H1 (cell line): ENCODE measurements at regions not wholly inside any gene's neighbourhood (a gene's known extent, or its start where the extent isn't known, plus 50 kb on each side); places are given as distances from the start of the nearest gene placed in this dataset.

Experiments used
- CTCF ChIA-PET: fragments of 300-600 bp; sonication (Branson Sonifier 250); formaldehyde crosslinking; loops from one replicate; lab custom pipeline; 2021; ENCODE audit not compliant: partially characterized antibody; lab: Charles Lee
- POLR2A ChIA-PET: fragments of 300-600 bp; sonication (Branson Sonifier 250); formaldehyde crosslinking; loops from one replicate; lab custom pipeline; 2021; ENCODE audit warnings: inconsistent platforms; ENCODE audit not compliant: partially characterized antibody; lab: Charles Lee
- DNase-seq, 2 experiments: peaks; one replicate each; pipeline versions ENCODE4 v3.0.0 to v3.0.0-alpha.2; 2010 to 2022; ENCODE audit warnings: low spot score in 2 of 2, low read depth in 1 of 2, mixed read lengths in 1 of 2
- FAIRE-seq: peaks from 2 replicates; lab custom pipeline; 2011; peaks lifted over from hg19 to GRCh38; lab: Jason Lieb, UNC
- H2AFZ ChIP-seq: 2 replicates; pipeline ENCODE4 v1.8.1; 2012; ENCODE audit warnings: low read length, inconsistent platforms
- H2AK5ac ChIP-seq: 2 replicates; pipeline ENCODE4 v1.6.1; 2013; ENCODE audit warnings: low read depth, low read length
- H2BK120ac ChIP-seq: replicated peaks from 2 replicates; pipeline ENCODE3; 2013; ENCODE audit warnings: low read depth, low read length, inconsistent platforms
- H2BK12ac ChIP-seq: 2 replicates; pipeline ENCODE4 v1.6.1; 2013; ENCODE audit warnings: low read depth, low read length
- H2BK15ac ChIP-seq: 2 replicates; pipeline ENCODE4 v1.6.1; 2013; ENCODE audit warnings: low read length
- H2BK20ac ChIP-seq: 2 replicates; pipeline ENCODE4 v1.6.1; 2013; ENCODE audit warnings: low read length
- H2BK5ac ChIP-seq: 2 replicates; pipeline ENCODE4 v1.6.1; 2013; ENCODE audit warnings: low read depth, low read length
- H3K14ac ChIP-seq: 2 replicates; pipeline ENCODE4 v1.6.1; 2013; ENCODE audit warnings: inconsistent platforms; ENCODE audit not compliant: insufficient read length
- H3K18ac ChIP-seq: 2 replicates; pipeline ENCODE4 v1.6.1; 2013; ENCODE audit warnings: low read length; ENCODE audit errors: extremely low read depth
- H3K23ac ChIP-seq: 2 replicates; pipeline ENCODE4 v1.6.1; 2013; ENCODE audit warnings: inconsistent platforms; ENCODE audit not compliant: insufficient read length
- H3K23me2 ChIP-seq: 2 replicates; pipeline ENCODE4 v1.6.1; 2013; ENCODE audit warnings: low read depth, low read length
- H3K27ac ChIP-seq: 2 replicates; pipeline ENCODE4 v1.6.1; 2011; ENCODE audit warnings: low read depth, low read length, inconsistent platforms
- H3K27me3 ChIP-seq, 4 experiments: replicated peaks in 1 of 4; 1 replicate in 1 of 4; 2 replicates in 3 of 4; pipeline versions ENCODE4 v1.6.1 to v1.8.1; 2011 to 2013; ENCODE audit warnings: low read length in 3 of 4, mild to moderate bottlenecking in 3 of 4, inconsistent platforms in 2 of 4, mixed read lengths in 2 of 4, moderate library complexity in 1 of 4; ENCODE audit not compliant: control insufficient read depth in 3 of 4, insufficient read depth in 3 of 4; ENCODE audit errors: extremely low read depth in 1 of 4
- H3K36me3 ChIP-seq, 4 experiments: 2 replicates each; pipeline versions ENCODE4 v1.6.1 to v1.8.1; 2011 to 2013; ENCODE audit warnings: mild to moderate bottlenecking in 4 of 4, low read length in 3 of 4, moderate library complexity in 2 of 4, control low read depth in 1 of 4, inconsistent platforms in 1 of 4; ENCODE audit not compliant: insufficient read depth in 4 of 4, control insufficient read depth in 2 of 4
- H3K4ac ChIP-seq: replicated peaks from 2 replicates; pipeline ENCODE3; 2013; ENCODE audit warnings: low read length, low read depth, mixed read lengths, inconsistent platforms; ENCODE audit not compliant: insufficient read length
- H3K4me1 ChIP-seq, 4 experiments: replicated peaks in 1 of 4; 1 replicate in 1 of 4; 2 replicates in 3 of 4; pipeline versions ENCODE4 v1.6.1 to v1.8.1; 2011 to 2013; ENCODE audit warnings: low read length in 3 of 4, inconsistent platforms in 2 of 4, mixed read lengths in 1 of 4; ENCODE audit not compliant: insufficient read depth in 4 of 4, control insufficient read depth in 3 of 4
- H3K4me2 ChIP-seq, 2 experiments: 2 replicates each; pipeline versions ENCODE4 v1.6.1 to v1.8.1; 2011 to 2013; ENCODE audit warnings: low read depth in 2 of 2, low read length in 2 of 2, control low read depth in 1 of 2, inconsistent platforms in 1 of 2, mild to moderate bottlenecking in 1 of 2; ENCODE audit not compliant: insufficient read depth in 1 of 2
- H3K4me3 ChIP-seq, 4 experiments: fragments of 200-600, 300-600 bp in 1 of 4; sonication (generic), shearing (Covaris generic), sonication (Bioruptor Twin) in 1 of 4; 2 replicates each; pipeline versions ENCODE4 v1.5.1 to v1.8.1; 2011 to 2016; ENCODE audit warnings: low read length in 4 of 4, low read depth in 3 of 4, control low read depth in 2 of 4, inconsistent platforms in 2 of 4, mild to moderate bottlenecking in 2 of 4, mixed read lengths in 1 of 4, moderate library complexity in 1 of 4; ENCODE audit not compliant: insufficient read depth in 2 of 4; ENCODE audit errors: extremely low read depth in 1 of 4
- H3K56ac ChIP-seq: replicated peaks from 2 replicates; pipeline ENCODE3; 2013; ENCODE audit warnings: low read depth, mild to moderate bottlenecking, mixed read lengths, low read length, inconsistent platforms; ENCODE audit not compliant: insufficient read length
- H3K79me1 ChIP-seq: 2 replicates; pipeline ENCODE4 v1.6.1; 2013; ENCODE audit warnings: low read depth, low read length, control low read depth
- H3K79me2 ChIP-seq, 2 experiments: 2 replicates each; pipeline versions ENCODE4 v1.6.1 to v1.8.1; 2012 to 2013; ENCODE audit warnings: low read length in 2 of 2, mild to moderate bottlenecking in 2 of 2, inconsistent platforms in 1 of 2; ENCODE audit not compliant: insufficient read depth in 2 of 2, control insufficient read depth in 1 of 2
- H3K9ac ChIP-seq, 4 experiments: replicated peaks in 1 of 4; 1 replicate in 1 of 4; 2 replicates in 3 of 4; pipeline versions ENCODE4 v1.6.1 to v1.8.1; 2011 to 2013; ENCODE audit warnings: low read depth in 3 of 4, low read length in 3 of 4, control low read depth in 2 of 4, mild to moderate bottlenecking in 2 of 4, moderate library complexity in 2 of 4, inconsistent platforms in 1 of 4; ENCODE audit errors: extremely low read depth in 1 of 4
- H3K9me3 ChIP-seq, 2 experiments: 2 replicates each; pipeline versions ENCODE4 v1.6.1 to v1.8.1; 2012 to 2013; ENCODE audit warnings: mild to moderate bottlenecking in 2 of 2, moderate library complexity in 2 of 2, control low read depth in 1 of 2, inconsistent platforms in 1 of 2, low read depth in 1 of 2, low read length in 1 of 2, mixed read lengths in 1 of 2; ENCODE audit not compliant: insufficient read depth in 2 of 2
- H4K20me1 ChIP-seq, 2 experiments: replicated peaks in 1 of 2; 2 replicates each; pipeline versions ENCODE3 to v1.8.1; 2011 to 2013; ENCODE audit warnings: inconsistent platforms in 2 of 2, low read length in 2 of 2, mild to moderate bottlenecking in 1 of 2; ENCODE audit not compliant: insufficient read depth in 2 of 2, control insufficient read depth in 1 of 2
- H4K5ac ChIP-seq: 2 replicates; pipeline ENCODE4 v1.6.1; 2013; ENCODE audit warnings: low read length, low read depth, mixed read lengths, inconsistent platforms; ENCODE audit not compliant: insufficient read length
- H4K8ac ChIP-seq: 2 replicates; pipeline ENCODE4 v1.8.0; 2013; ENCODE audit warnings: mild to moderate bottlenecking, moderate library complexity, low read length, inconsistent platforms; ENCODE audit not compliant: insufficient read depth; ENCODE audit errors: extremely low read depth
- H4K91ac ChIP-seq: replicated peaks from 2 replicates; pipeline ENCODE3; 2013; ENCODE audit warnings: low read length, mixed read lengths, inconsistent platforms; ENCODE audit not compliant: insufficient read length
- CBX5 ChIP-seq: fragments of 300-800, 300-1000 bp; sonication (generic); IDR thresholded peaks from 2 replicates; pipeline ENCODE4 v1.7.1; 2016; ENCODE audit warnings: antibody characterized with exemption, low read length, low read depth
- CTCF ChIP-seq, 3 experiments: IDR thresholded peaks; 1 replicate in 2 of 3; 2 replicates in 1 of 3; pipeline versions ENCODE4 v1.5.1 to v1.6.1; 2011; ENCODE audit warnings: low read length in 3 of 3, mild to moderate bottlenecking in 3 of 3, inconsistent platforms in 2 of 3, low read depth in 1 of 3, moderate library complexity in 1 of 3; ENCODE audit not compliant: insufficient read depth in 1 of 3; ENCODE audit errors: control extremely low read depth in 1 of 3
- PHF8 ChIP-seq: fragments of 200-600 bp; sonication (generic); conservative IDR thresholded peaks from 2 replicates; pipeline ENCODE4 v1.7.1; 2012; ENCODE audit warnings: low read depth, mild to moderate bottlenecking, inconsistent platforms, low read length, moderate library complexity
- RAD21 ChIP-seq, 2 experiments: IDR thresholded peaks in 1 of 2; conservative IDR thresholded peaks in 1 of 2; 2 replicates each; pipeline ENCODE4 v1.6.1; 2011; ENCODE audit warnings: low read depth in 2 of 2, low read length in 2 of 2, improper control_type of control experiment in 1 of 2, inconsistent platforms in 1 of 2, mild to moderate bottlenecking in 1 of 2, moderate library complexity in 1 of 2
- ZNF274 ChIP-seq: IDR thresholded peaks from 2 replicates; pipeline ENCODE4 v1.7.0; 2012; ENCODE audit warnings: low read length, borderline replicate concordance; ENCODE audit errors: extremely low read depth
- WGBS, 2 experiments: shearing (Covaris generic) in 1 of 2; methylation state at CpG; one replicate each; pipeline versions ENCODE4 v1.1.6 to v1.1.7; 2013 to 2015; ENCODE audit warnings: low lambda C conversion rate in 2 of 2, mixed read lengths in 2 of 2, inconsistent platforms in 1 of 2, low coverage in 1 of 2, missing lambda C conversion rate in 1 of 2; ENCODE audit not compliant: insufficient replicate concordance in 2 of 2, insufficient coverage in 1 of 2, insufficient read length in 1 of 2; ENCODE audit errors: extremely low coverage in 1 of 2, missing lambda C conversion rate in 1 of 2; 5-methylcytosine and 5-hydroxymethylcytosine counted together

GRCh38 chr18:44325903-44326635 lies 354.6 kb upstream of the SETBP1 start:
- Histone ChIP-seq H3K14ac (no peak overlapping the region), H4K5ac (no peak overlapping the region), H2AFZ (no peak overlapping the region), H3K18ac (no peak overlapping the region), H3K9me3 (peaks cover 0 to 3% of the 10 kb centered on the region in 2 experiments; a peak in 2 of 4 replicates), H3K36me3 (no peaks in the 10 kb centered on the region), H3K79me2 (no peaks in the 10 kb centered on the region), H3K27me3 (no peaks in the 10 kb centered on the region), H3K23ac (no peak overlapping the region), H3K9ac (no peak overlapping the region), H4K91ac (no peak overlapping the region), H2BK120ac (no peak overlapping the region), H3K4me2 (no peak overlapping the region), H2BK20ac (no peak overlapping the region), H2BK5ac (no peak overlapping the region), H3K23me2 (no peaks in the 10 kb centered on the region), H2BK15ac (no peak overlapping the region), H3K79me1 (no peaks in the 10 kb centered on the region), H3K4me1 (no peaks in the 10 kb centered on the region), H3K4ac (no peak overlapping the region), H2AK5ac (no peak overlapping the region), H4K8ac (no peak overlapping the region), H3K4me3 (no peak overlapping the region), H2BK12ac (no peak overlapping the region), H3K56ac (no peak overlapping the region), H4K20me1 (no peaks in the 10 kb centered on the region), H3K27ac (no peak overlapping the region)
- CTCF ChIA-PET, result interaction anchor here (0.6 to 0.7 kb wide), 4 partner anchors 11 to 803 kb away, joined by 3 to 5 read pairs (median 3); no protein-coding TSS in a partner anchor
- 58% methylated on average over 4 of the region's 4 CpGs; no CpG with 5 or more reads in 1 of the 2 experiments for WGBS, 2 experiments
- FAIRE-seq (peak; percentile 69), DNase-seq (peak; percentile 21 to 83)
- TF ChIP-seq PHF8 (no peak), RAD21 (IDR thresholded peaks at IDR 0.05 in 1 of 2, conservative IDR thresholded peaks at IDR 0.05 in 1 of 2; ENCODE audit: low read depth in 2 of 2, low read length in 2 of 2) (peak; percentile 67 to 78), CTCF (IDR thresholded peaks at IDR 0.05; ENCODE audit: control extremely low read depth in 1 of 3, insufficient read depth in 1 of 3, low read depth in 1 of 3, low read length in 3 of 3) (peak in 2 of 3 experiments; percentile 67 to 72; a peak in 3 of 4 replicates), ZNF274 (no peak), CBX5 (no peak)
- POLR2A ChIA-PET, result no interaction called here
